LHCN-M2 (cell line): ENCODE measurements at regions not wholly inside any gene's neighbourhood (a gene's known extent, or its start where the extent isn't known, plus 50 kb on each side); places are given as distances from the start of the nearest gene placed in this dataset.

Experiments
- DNase-seq: peaks from one replicate; pipeline ENCODE4 v3.0.0-alpha.2; 2012; ENCODE audit warnings: low read depth

GRCh38 chrX:6782831-6783230, 247.9 kb upstream of the VCX3A start:
- DNase-seq = no peak

GRCh38 chrX:6778544-6779503, 243.9 kb upstream of the VCX3A start:
- no peak for DNase-seq

- DNase-seq = no peak
Observed at GRCh38 chrX:6777238-6778002, 242.5 kb upstream of the VCX3A start.

- DNase-seq = no peak
Observed at GRCh38 chrX:6770936-6771335, 236.0 kb upstream of the VCX3A start.

- DNase-seq = no peak
Observed at GRCh38 chrX:6768881-6769280, 234.0 kb upstream of the VCX3A start.

- no peak for DNase-seq
Observed at GRCh38 chrX:6761251-6761650, 226.3 kb upstream of the VCX3A start.

GRCh38 chrX:6759655-6760375, 224.9 kb upstream of the VCX3A start:
- DNase-seq = no peak

GRCh38 chrX:6758234-6758633, 223.3 kb upstream of the VCX3A start:
- DNase-seq = no peak

GRCh38 chrX:6757631-6758030, 222.7 kb upstream of the VCX3A start:
- no peak for DNase-seq

GRCh38 chrX:6748595-6748994, 213.7 kb upstream of the VCX3A start:
- no peak for DNase-seq

GRCh38 chrX:6738518-6739470, 203.9 kb upstream of the VCX3A start:
- DNase-seq = no peak

- DNase-seq = no peak
Observed at GRCh38 chrX:6734844-6735634, 200.1 kb upstream of the VCX3A start.

GRCh38 chrX:6732101-6732500, 197.2 kb upstream of the VCX3A start:
- DNase-seq = no peak

GRCh38 chrX:6729626-6730025, 194.7 kb upstream of the VCX3A start:
- no peak for DNase-seq

GRCh38 chrX:6718766-6719165, 183.8 kb upstream of the VCX3A start:
- DNase-seq = no peak

GRCh38 chrX:6708676-6709380, 173.9 kb upstream of the VCX3A start:
- DNase-seq = no peak

- DNase-seq = no peak
Observed at GRCh38 chrX:6708041-6708440, 173.1 kb upstream of the VCX3A start.

GRCh38 chrX:6707497-6707896, 172.6 kb upstream of the VCX3A start:
- no peak for DNase-seq

GRCh38 chrX:6701085-6701484, 166.2 kb upstream of the VCX3A start:
- no peak for DNase-seq
